ENCODE measurements at regions not wholly inside any gene's neighbourhood (a gene's known extent, or its start where the extent isn't known, plus 50 kb on each side); places are given as distances from the start of the nearest gene placed in this dataset.
"Not testable (repeated sequence)": the region's sequence is repeated elsewhere in the genome, so short reads cannot be mapped to it uniquely, and the experiment has no call there.

- TF ChIP-seq CTCF (IDR thresholded peaks at IDR 0.05; ENCODE audit: low read depth, low read length, missing control alignments), result no peak
- no peak overlapping the region for H3K4me3 ChIP-seq (replicated peaks; ENCODE audit: low read depth, low read length)
- no peak for DNase-seq (ENCODE audit: extremely low read depth, low read depth)
Observed at GRCh38 chr21:28167366-28167765, 825.3 kb downstream of the LTN1 start.

DNA sequence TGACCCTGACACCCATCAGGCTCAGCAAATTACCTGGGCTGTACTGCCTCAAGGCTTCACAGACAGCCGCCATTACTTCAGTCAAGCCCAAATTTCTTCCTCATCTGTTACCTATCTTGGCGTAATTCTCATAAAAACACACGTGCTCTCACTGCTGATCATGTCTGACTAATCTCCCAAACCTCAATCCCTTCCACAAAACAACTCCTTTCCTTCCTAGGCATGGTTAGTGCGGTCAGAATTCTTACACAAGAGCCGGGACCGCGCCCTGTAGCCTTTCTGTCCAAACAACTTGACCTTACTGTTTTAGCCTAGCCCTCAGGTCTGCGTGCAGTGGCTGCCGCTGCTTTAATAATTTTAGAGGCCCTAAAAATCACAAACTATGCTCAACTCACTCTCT lies 828.2 kb downstream of the LTN1 start:
- H3K4me3 ChIP-seq (replicated peaks; ENCODE audit: low read depth, low read length); DNase-seq (ENCODE audit: extremely low read depth, low read depth): not testable (repeated sequence)

DNA sequence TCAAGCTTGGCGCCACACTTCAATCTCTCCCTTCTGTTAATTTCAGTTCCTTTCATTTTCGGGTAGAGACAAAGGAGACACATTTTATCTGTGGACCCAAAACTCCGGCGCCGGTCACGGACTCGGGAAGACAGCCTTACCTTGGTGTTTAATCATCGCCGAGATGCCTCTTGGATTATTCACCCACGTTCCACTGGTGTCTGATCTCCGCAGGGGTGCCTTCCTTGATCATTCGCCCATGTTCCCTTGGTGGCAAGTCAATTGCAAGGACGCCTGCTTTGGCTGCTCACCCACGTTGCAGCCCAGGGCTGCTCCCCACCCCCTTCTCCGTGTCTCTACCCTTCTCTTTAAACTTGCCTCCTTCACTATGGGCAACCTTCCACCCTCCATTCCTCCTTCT lies 830.6 kb downstream of the LTN1 start:
- not testable (repeated sequence) for DNase-seq (ENCODE audit: extremely low read depth, low read depth); H3K4me3 ChIP-seq (replicated peaks; ENCODE audit: low read depth, low read length)

- no peak overlapping the region for H3K4me3 ChIP-seq (replicated peaks; ENCODE audit: low read depth, low read length)
- no peak for DNase-seq (ENCODE audit: extremely low read depth, low read depth)
- no peak for TF ChIP-seq CTCF (IDR thresholded peaks at IDR 0.05; ENCODE audit: low read depth, low read length, missing control alignments)
Observed at GRCh38 chr21:28160378-28160777, 832.3 kb downstream of the LTN1 start.

DNA sequence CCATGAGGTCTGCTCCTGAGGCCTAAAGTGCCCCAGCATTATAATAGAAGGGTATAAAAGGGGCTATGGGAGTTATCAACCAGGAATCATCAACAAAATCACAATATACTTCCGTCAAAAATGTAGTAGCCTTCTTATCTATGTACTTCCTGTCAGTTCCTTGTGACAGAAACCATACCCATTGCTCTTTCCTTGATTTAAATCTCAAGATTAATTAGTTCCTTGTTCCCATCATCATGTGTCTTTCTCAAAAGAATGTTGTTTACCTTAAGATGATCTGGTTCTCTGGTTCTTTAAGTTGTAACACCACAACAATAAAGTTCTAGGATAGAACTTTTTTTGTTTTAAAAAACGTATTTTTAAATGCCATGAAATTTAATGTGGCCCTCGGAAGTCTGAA lies 833.3 kb downstream of the LTN1 start:
- no peak for DNase-seq (ENCODE audit: extremely low read depth, low read depth)
- TF ChIP-seq CTCF (IDR thresholded peaks at IDR 0.05; ENCODE audit: low read depth, low read length, missing control alignments), result no peak
- H3K4me3 ChIP-seq (replicated peaks; ENCODE audit: low read depth, low read length), result no peak overlapping the region

DNA sequence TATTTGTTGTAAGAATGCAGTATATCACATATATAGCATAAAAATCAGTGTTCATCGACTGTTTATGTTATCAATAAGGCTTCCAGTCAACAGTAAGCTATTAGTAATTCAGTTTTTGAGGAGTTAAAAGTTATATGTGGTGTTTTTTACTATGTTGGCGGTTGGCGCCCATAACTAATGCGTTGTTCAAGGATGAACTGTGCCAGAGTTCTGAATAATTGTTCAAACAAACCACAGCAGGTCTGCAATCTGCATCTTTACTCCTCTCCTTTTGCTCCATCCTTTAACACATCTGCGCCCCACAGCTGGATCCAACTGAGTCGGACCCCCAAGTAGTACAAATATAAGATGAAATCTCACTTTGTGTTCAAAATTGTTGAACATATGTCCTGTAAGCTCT lies 836.1 kb downstream of the LTN1 start:
- DNase-seq (ENCODE audit: extremely low read depth, low read depth), result no peak
- TF ChIP-seq CTCF (IDR thresholded peaks at IDR 0.05; ENCODE audit: low read depth, low read length, missing control alignments), result no peak

DNA sequence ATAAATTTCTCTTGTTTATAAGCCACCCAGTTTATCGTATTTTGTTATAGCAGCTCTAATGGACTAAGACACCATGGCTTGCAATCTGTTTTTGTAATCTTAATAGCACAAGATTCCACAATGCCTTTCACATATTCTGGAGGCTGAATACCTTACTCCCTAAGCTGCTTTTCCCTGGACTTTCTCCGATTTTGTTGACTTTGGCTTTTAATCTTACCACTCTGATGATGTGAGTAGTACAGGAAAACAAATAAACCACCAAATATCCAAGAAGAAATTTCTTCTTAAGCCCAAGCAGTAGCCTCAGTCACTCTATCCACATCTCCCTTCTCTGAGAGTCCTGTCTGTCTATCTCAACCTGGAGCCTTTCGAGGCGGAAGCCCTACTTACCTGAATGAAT lies 838.6 kb downstream of the LTN1 start:
- TF ChIP-seq CTCF (IDR thresholded peaks at IDR 0.05; ENCODE audit: low read depth, low read length, missing control alignments), result no peak
- H3K4me3 ChIP-seq (replicated peaks; ENCODE audit: low read depth, low read length), result no peak overlapping the region
- DNase-seq (ENCODE audit: extremely low read depth, low read depth), result no peak

More for the DNA sequence above, 836.1 kb downstream of the LTN1 start:
- H3K4me3 ChIP-seq (replicated peaks; ENCODE audit: low read depth, low read length), result no peak overlapping the region

GRCh38 chr21:28152732-28153131 lies 839.9 kb downstream of the LTN1 start:
- DNase-seq (ENCODE audit: extremely low read depth, low read depth), result no peak
- H3K4me3 ChIP-seq (replicated peaks; ENCODE audit: low read depth, low read length), result no peak overlapping the region
- TF ChIP-seq CTCF (IDR thresholded peaks at IDR 0.05; ENCODE audit: low read depth, low read length, missing control alignments), result no peak

Data from HFF-Myc (cell line).